Ishikawa (cell line): ENCODE measurements at regions not wholly inside any gene's neighbourhood (a gene's known extent, or its start where the extent isn't known, plus 50 kb on each side); places are given as distances from the start of the nearest gene placed in this dataset.

Experiments used
- EP300 ChIP-seq: IDR thresholded peaks from 2 replicates; pipeline ENCODE4 v1.6.1; 2012; ENCODE audit warnings: borderline replicate concordance
- RAD21 ChIP-seq: IDR thresholded peaks from 2 replicates; pipeline ENCODE4 v1.6.1; 2012; ENCODE audit warnings: low read depth
- TEAD4 ChIP-seq: IDR thresholded peaks from 2 replicates; pipeline ENCODE4 v1.6.1; 2012

DNA sequence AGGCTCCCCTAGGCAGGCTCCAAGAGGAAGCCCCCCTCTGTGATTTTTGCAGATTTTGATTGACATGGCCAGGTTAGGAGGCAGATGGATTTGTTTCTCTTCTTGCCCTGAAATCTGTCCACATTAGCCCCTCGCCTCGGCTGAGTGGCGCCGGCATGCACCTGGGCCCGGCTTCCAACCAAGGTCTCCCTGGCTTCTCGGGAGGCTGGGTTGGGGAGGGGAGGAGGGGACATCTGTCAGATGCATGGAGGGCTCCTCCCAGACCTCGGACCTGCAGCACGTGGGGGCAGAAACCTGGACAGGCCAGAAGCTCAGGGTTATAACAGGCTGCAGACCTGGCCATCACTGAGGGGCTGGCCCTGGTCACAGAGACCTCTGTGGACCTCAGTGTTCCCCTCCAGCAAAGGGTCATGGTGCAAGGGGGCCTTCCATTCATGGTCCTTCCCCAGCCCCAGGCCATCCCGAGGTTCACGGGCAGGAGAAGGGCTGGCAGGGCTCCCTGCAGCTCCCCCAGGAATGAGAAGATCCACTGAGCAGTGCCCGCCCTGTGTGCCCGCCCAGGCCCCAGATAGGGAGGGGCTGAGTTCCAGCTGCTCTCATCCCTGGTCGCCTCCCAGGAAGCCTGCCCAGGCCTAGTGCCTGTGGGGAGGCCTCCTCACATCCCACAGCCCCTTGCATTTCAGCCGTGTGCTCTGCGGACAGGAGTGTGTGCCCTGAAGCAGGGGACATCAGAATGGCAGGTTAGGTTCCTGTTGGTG is 747.8 kb downstream of the BRD1 start:
- TF ChIP-seq RAD21 (no peak), EP300 (no peak), TEAD4 (no peak)
